H1 (cell line): ENCODE measurements at regions not wholly inside any gene's neighbourhood (a gene's known extent, or its start where the extent isn't known, plus 50 kb on each side); places are given as distances from the start of the nearest gene placed in this dataset.

Experiments
- CTCF ChIA-PET: fragments of 300-600 bp; sonication (Branson Sonifier 250); formaldehyde crosslinking; loops from one replicate; lab custom pipeline; 2021; ENCODE audit not compliant: partially characterized antibody; lab: Charles Lee
- POLR2A ChIA-PET: fragments of 300-600 bp; sonication (Branson Sonifier 250); formaldehyde crosslinking; loops from one replicate; lab custom pipeline; 2021; ENCODE audit warnings: inconsistent platforms; ENCODE audit not compliant: partially characterized antibody; lab: Charles Lee
- DNase-seq, 2 experiments: peaks; one replicate each; pipeline versions ENCODE4 v3.0.0 to v3.0.0-alpha.2; 2010 to 2022; ENCODE audit warnings: low spot score in 2 of 2, low read depth in 1 of 2, mixed read lengths in 1 of 2
- FAIRE-seq: peaks from 2 replicates; lab custom pipeline; 2011; peaks lifted over from hg19 to GRCh38; lab: Jason Lieb, UNC
- H2AFZ ChIP-seq: 2 replicates; pipeline ENCODE4 v1.8.1; 2012; ENCODE audit warnings: low read length, inconsistent platforms
- H2AK5ac ChIP-seq: 2 replicates; pipeline ENCODE4 v1.6.1; 2013; ENCODE audit warnings: low read depth, low read length
- H2BK120ac ChIP-seq: replicated peaks from 2 replicates; pipeline ENCODE3; 2013; ENCODE audit warnings: low read depth, low read length, inconsistent platforms
- H2BK12ac ChIP-seq: 2 replicates; pipeline ENCODE4 v1.6.1; 2013; ENCODE audit warnings: low read depth, low read length
- H2BK15ac ChIP-seq: 2 replicates; pipeline ENCODE4 v1.6.1; 2013; ENCODE audit warnings: low read length
- H2BK20ac ChIP-seq: 2 replicates; pipeline ENCODE4 v1.6.1; 2013; ENCODE audit warnings: low read length
- H2BK5ac ChIP-seq: 2 replicates; pipeline ENCODE4 v1.6.1; 2013; ENCODE audit warnings: low read depth, low read length
- H3K14ac ChIP-seq: 2 replicates; pipeline ENCODE4 v1.6.1; 2013; ENCODE audit warnings: inconsistent platforms; ENCODE audit not compliant: insufficient read length
- H3K18ac ChIP-seq: 2 replicates; pipeline ENCODE4 v1.6.1; 2013; ENCODE audit warnings: low read length; ENCODE audit errors: extremely low read depth
- H3K23ac ChIP-seq: 2 replicates; pipeline ENCODE4 v1.6.1; 2013; ENCODE audit warnings: inconsistent platforms; ENCODE audit not compliant: insufficient read length
- H3K23me2 ChIP-seq: 2 replicates; pipeline ENCODE4 v1.6.1; 2013; ENCODE audit warnings: low read depth, low read length
- H3K27ac ChIP-seq: 2 replicates; pipeline ENCODE4 v1.6.1; 2011; ENCODE audit warnings: low read depth, low read length, inconsistent platforms
- H3K27me3 ChIP-seq, 4 experiments: replicated peaks in 1 of 4; 1 replicate in 1 of 4; 2 replicates in 3 of 4; pipeline versions ENCODE4 v1.6.1 to v1.8.1; 2011 to 2013; ENCODE audit warnings: low read length in 3 of 4, mild to moderate bottlenecking in 3 of 4, inconsistent platforms in 2 of 4, mixed read lengths in 2 of 4, moderate library complexity in 1 of 4; ENCODE audit not compliant: control insufficient read depth in 3 of 4, insufficient read depth in 3 of 4; ENCODE audit errors: extremely low read depth in 1 of 4
- H3K36me3 ChIP-seq, 4 experiments: 2 replicates each; pipeline versions ENCODE4 v1.6.1 to v1.8.1; 2011 to 2013; ENCODE audit warnings: mild to moderate bottlenecking in 4 of 4, low read length in 3 of 4, moderate library complexity in 2 of 4, control low read depth in 1 of 4, inconsistent platforms in 1 of 4; ENCODE audit not compliant: insufficient read depth in 4 of 4, control insufficient read depth in 2 of 4
- H3K4ac ChIP-seq: replicated peaks from 2 replicates; pipeline ENCODE3; 2013; ENCODE audit warnings: low read length, low read depth, mixed read lengths, inconsistent platforms; ENCODE audit not compliant: insufficient read length
- H3K4me1 ChIP-seq, 4 experiments: replicated peaks in 1 of 4; 1 replicate in 1 of 4; 2 replicates in 3 of 4; pipeline versions ENCODE4 v1.6.1 to v1.8.1; 2011 to 2013; ENCODE audit warnings: low read length in 3 of 4, inconsistent platforms in 2 of 4, mixed read lengths in 1 of 4; ENCODE audit not compliant: insufficient read depth in 4 of 4, control insufficient read depth in 3 of 4
- H3K4me2 ChIP-seq, 2 experiments: 2 replicates each; pipeline versions ENCODE4 v1.6.1 to v1.8.1; 2011 to 2013; ENCODE audit warnings: low read depth in 2 of 2, low read length in 2 of 2, control low read depth in 1 of 2, inconsistent platforms in 1 of 2, mild to moderate bottlenecking in 1 of 2; ENCODE audit not compliant: insufficient read depth in 1 of 2
- H3K4me3 ChIP-seq, 4 experiments: fragments of 200-600, 300-600 bp in 1 of 4; sonication (generic), shearing (Covaris generic), sonication (Bioruptor Twin) in 1 of 4; 2 replicates each; pipeline versions ENCODE4 v1.5.1 to v1.8.1; 2011 to 2016; ENCODE audit warnings: low read length in 4 of 4, low read depth in 3 of 4, control low read depth in 2 of 4, inconsistent platforms in 2 of 4, mild to moderate bottlenecking in 2 of 4, mixed read lengths in 1 of 4, moderate library complexity in 1 of 4; ENCODE audit not compliant: insufficient read depth in 2 of 4; ENCODE audit errors: extremely low read depth in 1 of 4
- H3K56ac ChIP-seq: replicated peaks from 2 replicates; pipeline ENCODE3; 2013; ENCODE audit warnings: low read depth, mild to moderate bottlenecking, mixed read lengths, low read length, inconsistent platforms; ENCODE audit not compliant: insufficient read length
- H3K79me1 ChIP-seq: 2 replicates; pipeline ENCODE4 v1.6.1; 2013; ENCODE audit warnings: low read depth, low read length, control low read depth
- H3K79me2 ChIP-seq, 2 experiments: 2 replicates each; pipeline versions ENCODE4 v1.6.1 to v1.8.1; 2012 to 2013; ENCODE audit warnings: low read length in 2 of 2, mild to moderate bottlenecking in 2 of 2, inconsistent platforms in 1 of 2; ENCODE audit not compliant: insufficient read depth in 2 of 2, control insufficient read depth in 1 of 2
- H3K9ac ChIP-seq, 4 experiments: replicated peaks in 1 of 4; 1 replicate in 1 of 4; 2 replicates in 3 of 4; pipeline versions ENCODE4 v1.6.1 to v1.8.1; 2011 to 2013; ENCODE audit warnings: low read depth in 3 of 4, low read length in 3 of 4, control low read depth in 2 of 4, mild to moderate bottlenecking in 2 of 4, moderate library complexity in 2 of 4, inconsistent platforms in 1 of 4; ENCODE audit errors: extremely low read depth in 1 of 4
- H3K9me3 ChIP-seq, 2 experiments: 2 replicates each; pipeline versions ENCODE4 v1.6.1 to v1.8.1; 2012 to 2013; ENCODE audit warnings: mild to moderate bottlenecking in 2 of 2, moderate library complexity in 2 of 2, control low read depth in 1 of 2, inconsistent platforms in 1 of 2, low read depth in 1 of 2, low read length in 1 of 2, mixed read lengths in 1 of 2; ENCODE audit not compliant: insufficient read depth in 2 of 2
- H4K20me1 ChIP-seq, 2 experiments: replicated peaks in 1 of 2; 2 replicates each; pipeline versions ENCODE3 to v1.8.1; 2011 to 2013; ENCODE audit warnings: inconsistent platforms in 2 of 2, low read length in 2 of 2, mild to moderate bottlenecking in 1 of 2; ENCODE audit not compliant: insufficient read depth in 2 of 2, control insufficient read depth in 1 of 2
- H4K5ac ChIP-seq: 2 replicates; pipeline ENCODE4 v1.6.1; 2013; ENCODE audit warnings: low read length, low read depth, mixed read lengths, inconsistent platforms; ENCODE audit not compliant: insufficient read length
- H4K8ac ChIP-seq: 2 replicates; pipeline ENCODE4 v1.8.0; 2013; ENCODE audit warnings: mild to moderate bottlenecking, moderate library complexity, low read length, inconsistent platforms; ENCODE audit not compliant: insufficient read depth; ENCODE audit errors: extremely low read depth
- H4K91ac ChIP-seq: replicated peaks from 2 replicates; pipeline ENCODE3; 2013; ENCODE audit warnings: low read length, mixed read lengths, inconsistent platforms; ENCODE audit not compliant: insufficient read length
- BRCA1 ChIP-seq: IDR thresholded peaks from 2 replicates; pipeline ENCODE4 v1.6.1; 2012; ENCODE audit warnings: low read depth, low read length, improper control_type of control experiment
- CHD1 ChIP-seq: IDR thresholded peaks from 2 replicates; pipeline ENCODE4 v1.6.1; 2012; ENCODE audit warnings: low read depth, low read length, improper control_type of control experiment
- CHD2 ChIP-seq: IDR thresholded peaks from 2 replicates; pipeline ENCODE4 v1.6.1; 2012; ENCODE audit warnings: low read length, improper control_type of control experiment
- CREB1 ChIP-seq: IDR thresholded peaks from 2 replicates; pipeline ENCODE4 v1.6.1; 2012; ENCODE audit warnings: inconsistent platforms
- SAP30 ChIP-seq: fragments of 300-600 bp; sonication (generic); IDR thresholded peaks from 2 replicates; pipeline ENCODE4 v1.7.1; 2012; ENCODE audit warnings: low read length, moderate library complexity, mild to moderate bottlenecking, inconsistent platforms; ENCODE audit not compliant: insufficient read depth, insufficient replicate concordance
- SP1 ChIP-seq: IDR thresholded peaks from 2 replicates; pipeline ENCODE4 v1.6.1; 2011; ENCODE audit warnings: low read depth, low read length
- WGBS, 2 experiments: shearing (Covaris generic) in 1 of 2; methylation state at CpG; one replicate each; pipeline versions ENCODE4 v1.1.6 to v1.1.7; 2013 to 2015; ENCODE audit warnings: low lambda C conversion rate in 2 of 2, mixed read lengths in 2 of 2, inconsistent platforms in 1 of 2, low coverage in 1 of 2, missing lambda C conversion rate in 1 of 2; ENCODE audit not compliant: insufficient replicate concordance in 2 of 2, insufficient coverage in 1 of 2, insufficient read length in 1 of 2; ENCODE audit errors: extremely low coverage in 1 of 2, missing lambda C conversion rate in 1 of 2; 5-methylcytosine and 5-hydroxymethylcytosine counted together
- TF ChIP-seq, protein P1 (sequence below): IDR thresholded peaks from 2 replicates; pipeline ENCODE4 v1.6.1; 2011; ENCODE audit warnings: low read depth, mild to moderate bottlenecking, low read length; ENCODE audit not compliant: insufficient read depth

DNA sequence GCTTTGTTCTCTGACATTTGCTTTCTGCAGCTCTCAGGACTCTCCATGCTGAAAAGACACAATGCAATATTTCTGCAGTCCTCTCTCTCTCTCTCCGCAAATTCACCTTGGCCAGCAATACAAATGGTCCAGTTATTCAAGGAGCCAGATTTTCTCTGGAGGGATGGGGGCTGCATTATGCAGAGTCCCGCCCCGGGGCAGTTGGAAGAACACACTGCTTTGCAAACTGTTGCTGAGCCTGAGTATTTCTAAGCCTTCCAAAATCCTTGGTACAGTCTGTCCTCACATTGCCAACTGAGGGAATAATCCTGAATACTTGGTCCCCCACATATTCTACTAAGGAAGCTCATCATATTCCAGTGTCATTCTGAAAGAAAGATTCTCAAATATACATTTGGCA, 94.3 kb upstream of the ZC3H12C start:
- H4K91ac ChIP-seq, result no peak overlapping the region
- no peak overlapping the region for H3K56ac ChIP-seq
- CTCF ChIA-PET, result interaction anchor here (0.8 kb wide), 1 partner anchor 202 kb away, joined by 3 read pairs; no protein-coding TSS in a partner anchor
- H4K20me1 ChIP-seq, result no peaks in the 10 kb centered on the region
- H3K9ac ChIP-seq, result no peak overlapping the region
- no peak overlapping the region for H3K4ac ChIP-seq
- no peak overlapping the region for H2BK15ac ChIP-seq
- DNase-seq (no peak), FAIRE-seq (no peak)
- no peaks in the 10 kb centered on the region for H3K79me2 ChIP-seq
- H3K79me1 ChIP-seq, result no peaks in the 10 kb centered on the region
- H3K27me3 ChIP-seq, result no peaks in the 10 kb centered on the region
- H2BK12ac ChIP-seq, result no peak overlapping the region
- no peaks in the 10 kb centered on the region for H3K4me1 ChIP-seq
- TF ChIP-seq CHD2 (no peak), SP1 (no peak), CREB1 (no peak), CHD1 (no peak), SAP30 (no peak), BRCA1 (no peak)
- TF ChIP-seq, protein P1, sequence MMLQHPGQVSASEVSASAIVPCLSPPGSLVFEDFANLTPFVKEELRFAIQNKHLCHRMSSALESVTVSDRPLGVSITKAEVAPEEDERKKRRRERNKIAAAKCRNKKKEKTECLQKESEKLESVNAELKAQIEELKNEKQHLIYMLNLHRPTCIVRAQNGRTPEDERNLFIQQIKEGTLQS, result no peak
- no peak overlapping the region for H2AK5ac ChIP-seq
- no peaks in the 10 kb centered on the region for H3K36me3 ChIP-seq
- H3K4me3 ChIP-seq, result no peak overlapping the region
- H2BK120ac ChIP-seq, result no peak overlapping the region
- WGBS, 2 experiments, result 81% methylated on average over 3 of the region's 3 CpGs; no CpG with 5 or more reads in 1 of the 2 experiments
- no peak overlapping the region for H3K23ac ChIP-seq
- no peaks in the 10 kb centered on the region for H3K9me3 ChIP-seq
- POLR2A ChIA-PET, result no interaction called here
- no peak overlapping the region for H2AFZ ChIP-seq
- no peaks in the 10 kb centered on the region for H3K23me2 ChIP-seq
- no peak overlapping the region for H3K27ac ChIP-seq
- no peak overlapping the region for H3K18ac ChIP-seq
- no peak overlapping the region for H2BK20ac ChIP-seq
- no peak overlapping the region for H3K14ac ChIP-seq
- H3K4me2 ChIP-seq, result no peak overlapping the region
- H4K8ac ChIP-seq, result no peak overlapping the region
- no peak overlapping the region for H4K5ac ChIP-seq
- no peak overlapping the region for H2BK5ac ChIP-seq
